Testis (tissue), 2 donors: ENCODE measurements at regions not wholly inside any gene's neighbourhood (a gene's known extent, or its start where the extent isn't known, plus 50 kb on each side); places are given as distances from the start of the nearest gene placed in this dataset.

Experiments
- POLR2A ChIP-seq: fragments of 450-650 bp; IDR thresholded peaks from one replicate; pipeline ENCODE4 v1.6.1; 2017; ENCODE audit warnings: antibody characterized with exemption, mild to moderate bottlenecking, moderate library complexity
- TF ChIP-seq, protein P1 (sequence below), 3 experiments: fragments of 450-650 bp in 2 of 3; fragments of 200-600 bp in 1 of 3; sonication (generic) in 1 of 3; IDR thresholded peaks; one replicate each; pipeline ENCODE4 v1.5.1; 2016 to 2019; ENCODE audit warnings: antibody characterized with exemption in 3 of 3, mild to moderate bottlenecking in 2 of 3, moderate library complexity in 1 of 3

DNA sequence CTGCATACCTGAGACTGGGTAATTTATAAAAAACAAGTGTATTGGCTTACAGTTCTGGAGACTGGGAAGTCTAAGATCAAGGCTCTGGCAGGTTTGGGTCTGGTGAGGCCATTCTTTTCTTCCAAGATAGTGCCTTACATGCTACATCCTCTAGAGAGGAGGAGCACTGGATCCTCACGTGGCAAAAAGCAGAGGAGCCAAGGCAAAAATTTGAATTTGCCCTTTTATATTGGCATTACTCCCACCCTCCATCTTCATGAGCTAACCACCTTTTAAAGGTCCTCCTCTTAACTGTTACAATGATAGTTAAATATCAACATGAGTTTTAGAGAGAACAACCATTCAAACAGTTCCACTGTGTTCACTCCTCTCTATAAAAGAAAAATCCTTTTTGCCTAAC lies 286.3 kb upstream of the SEL1L start:
- TF ChIP-seq, protein P1, sequence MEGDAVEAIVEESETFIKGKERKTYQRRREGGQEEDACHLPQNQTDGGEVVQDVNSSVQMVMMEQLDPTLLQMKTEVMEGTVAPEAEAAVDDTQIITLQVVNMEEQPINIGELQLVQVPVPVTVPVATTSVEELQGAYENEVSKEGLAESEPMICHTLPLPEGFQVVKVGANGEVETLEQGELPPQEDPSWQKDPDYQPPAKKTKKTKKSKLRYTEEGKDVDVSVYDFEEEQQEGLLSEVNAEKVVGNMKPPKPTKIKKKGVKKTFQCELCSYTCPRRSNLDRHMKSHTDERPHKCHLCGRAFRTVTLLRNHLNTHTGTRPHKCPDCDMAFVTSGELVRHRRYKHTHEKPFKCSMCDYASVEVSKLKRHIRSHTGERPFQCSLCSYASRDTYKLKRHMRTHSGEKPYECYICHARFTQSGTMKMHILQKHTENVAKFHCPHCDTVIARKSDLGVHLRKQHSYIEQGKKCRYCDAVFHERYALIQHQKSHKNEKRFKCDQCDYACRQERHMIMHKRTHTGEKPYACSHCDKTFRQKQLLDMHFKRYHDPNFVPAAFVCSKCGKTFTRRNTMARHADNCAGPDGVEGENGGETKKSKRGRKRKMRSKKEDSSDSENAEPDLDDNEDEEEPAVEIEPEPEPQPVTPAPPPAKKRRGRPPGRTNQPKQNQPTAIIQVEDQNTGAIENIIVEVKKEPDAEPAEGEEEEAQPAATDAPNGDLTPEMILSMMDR (IDR thresholded peaks at IDR 0.05), result no peak
- TF ChIP-seq POLR2A, result no peak
